ENCODE measurements at regions not wholly inside any gene's neighbourhood (a gene's known extent, or its start where the extent isn't known, plus 50 kb on each side); places are given as distances from the start of the nearest gene placed in this dataset.

- no peak for DNase-seq (ENCODE audit: low read depth)
- TF ChIP-seq CTCF (conservative IDR thresholded peaks at IDR 0.05; ENCODE audit: control insufficient read depth, insufficient read depth, low read depth, low read length) = no peak
- no peak overlapping the region for H3K4me3 ChIP-seq (ENCODE audit: control insufficient read depth, low read depth, low read length)
These were observed 569.7 kb upstream of the TENM4 start for GRCh38 chr11:80010536-80010935.

- DNase-seq (ENCODE audit: low read depth) = no peak
- no peak for TF ChIP-seq CTCF (conservative IDR thresholded peaks at IDR 0.05; ENCODE audit: control insufficient read depth, insufficient read depth, low read depth, low read length)
- no peak overlapping the region for H3K4me3 ChIP-seq (ENCODE audit: control insufficient read depth, low read depth, low read length)
These were observed 568.3 kb upstream of the TENM4 start for GRCh38 chr11:80009081-80009480.

- DNase-seq (ENCODE audit: low read depth) = no peak
- no peak overlapping the region for H3K4me3 ChIP-seq (ENCODE audit: control insufficient read depth, low read depth, low read length)
- no peak for TF ChIP-seq CTCF (conservative IDR thresholded peaks at IDR 0.05; ENCODE audit: control insufficient read depth, insufficient read depth, low read depth, low read length)
These were observed 566.8 kb upstream of the TENM4 start for GRCh38 chr11:80007616-80008015.

GRCh38 chr11:79990141-79990540 is 549.3 kb upstream of the TENM4 start:
- no peak overlapping the region for H3K4me3 ChIP-seq (ENCODE audit: control insufficient read depth, low read depth, low read length)
- no peak for TF ChIP-seq CTCF (conservative IDR thresholded peaks at IDR 0.05; ENCODE audit: control insufficient read depth, insufficient read depth, low read depth, low read length)
- no peak for DNase-seq (ENCODE audit: low read depth)

- no peak overlapping the region for H3K4me3 ChIP-seq (ENCODE audit: control insufficient read depth, low read depth, low read length)
- TF ChIP-seq CTCF (conservative IDR thresholded peaks at IDR 0.05; ENCODE audit: control insufficient read depth, insufficient read depth, low read depth, low read length) = no peak
- DNase-seq (ENCODE audit: low read depth) = no peak
These were observed 541.4 kb upstream of the TENM4 start for GRCh38 chr11:79982185-79982584.

- H3K4me3 ChIP-seq (ENCODE audit: control insufficient read depth, low read depth, low read length) = no peak overlapping the region
- DNase-seq (ENCODE audit: low read depth) = no peak
- no peak for TF ChIP-seq CTCF (conservative IDR thresholded peaks at IDR 0.05; ENCODE audit: control insufficient read depth, insufficient read depth, low read depth, low read length)
These were observed 540.1 kb upstream of the TENM4 start for GRCh38 chr11:79980916-79981315.

Data from fibroblast of mammary gland (primary cell).